Activated naive CD8-positive, alpha-beta T cell treated with anti-CD3 and anti-CD28 coated beads for 36 hours (primary cell): ENCODE measurements at regions not wholly inside any gene's neighbourhood (a gene's known extent, or its start where the extent isn't known, plus 50 kb on each side); places are given as distances from the start of the nearest gene placed in this dataset.
"Not testable (repeated sequence)": the region's sequence is repeated elsewhere in the genome, so short reads cannot be mapped to it uniquely, and the experiment has no call there.

Experiments
- DNase-seq: peaks from one replicate; pipeline ENCODE4 v3.0.0; 2021
- H3K27ac Mint-ChIP-seq: one replicate; pipeline ENCODE4 v1.8.0; 2022; ENCODE audit warnings: mild to moderate bottlenecking, moderate library complexity, mixed read lengths
- H3K27me3 Mint-ChIP-seq: one replicate; pipeline ENCODE4 v1.8.0; 2022; ENCODE audit warnings: mild to moderate bottlenecking, mixed read lengths
- H3K36me3 Mint-ChIP-seq: one replicate; pipeline ENCODE4 v1.8.0; 2021; ENCODE audit warnings: mild to moderate bottlenecking, mixed read lengths
- H3K4me1 Mint-ChIP-seq: one replicate; pipeline ENCODE4 v1.8.0; 2021; ENCODE audit warnings: mixed read lengths
- H3K4me3 Mint-ChIP-seq: one replicate; pipeline ENCODE4 v1.8.0; 2022; ENCODE audit warnings: mild to moderate bottlenecking, moderate library complexity, mixed read lengths
- H3K9me3 Mint-ChIP-seq: one replicate; pipeline ENCODE4 v1.8.0; 2022; ENCODE audit warnings: mixed read lengths

- Mint-ChIP-seq H3K36me3 (no peaks in the 10 kb centered on the region), H3K27me3 (no peaks in the 10 kb centered on the region), H3K4me3 (no peak overlapping the region), H3K27ac (no peak overlapping the region), H3K9me3 (peaks cover 7% of the 10 kb centered on the region), H3K4me1 (no peaks in the 10 kb centered on the region)
- DNase-seq = no peak
Observed at GRCh38 chr3:67064105-67064504, 66.0 kb downstream of the KBTBD8 start.

- DNase-seq = no peak
- Mint-ChIP-seq H3K36me3 (no peaks in the 10 kb centered on the region), H3K27me3 (no peaks in the 10 kb centered on the region), H3K4me1 (no peaks in the 10 kb centered on the region), H3K4me3 (no peak overlapping the region), H3K9me3 (peaks cover 2% of the 10 kb centered on the region), H3K27ac (no peak overlapping the region)
Observed at GRCh38 chr3:67067251-67067650, 69.1 kb downstream of the KBTBD8 start.

GRCh38 chr3:67072640-67073039 is 74.5 kb downstream of the KBTBD8 start:
- H3K36me3 Mint-ChIP-seq, H3K4me3 Mint-ChIP-seq, H3K27me3 Mint-ChIP-seq, DNase-seq, H3K27ac Mint-ChIP-seq, H3K9me3 Mint-ChIP-seq: not testable (repeated sequence)
- H3K4me1 Mint-ChIP-seq = peaks cover 12% of the 10 kb centered on the region

- H3K27me3 Mint-ChIP-seq = peaks cover 4% of the 10 kb centered on the region
- H3K4me3 Mint-ChIP-seq = no peak overlapping the region
- H3K9me3 Mint-ChIP-seq = peaks cover 3% of the 10 kb centered on the region
- peaks cover 3% of the 10 kb centered on the region for H3K36me3 Mint-ChIP-seq
- no peak overlapping the region for H3K27ac Mint-ChIP-seq
- DNase-seq = no peak
- H3K4me1 Mint-ChIP-seq = peaks cover 13% of the 10 kb centered on the region
Observed at GRCh38 chr3:67073812-67074211, 75.7 kb downstream of the KBTBD8 start.

- Mint-ChIP-seq H3K36me3 (peaks cover 3% of the 10 kb centered on the region), H3K4me3 (no peak overlapping the region), H3K27ac (no peak overlapping the region), H3K4me1 (peaks cover 17% of the 10 kb centered on the region), H3K9me3 (peaks cover 3% of the 10 kb centered on the region), H3K27me3 (peaks cover 4% of the 10 kb centered on the region)
- no peak for DNase-seq
Observed at GRCh38 chr3:67075295-67075694, 77.2 kb downstream of the KBTBD8 start.

GRCh38 chr3:67076607-67077006 is 78.5 kb downstream of the KBTBD8 start:
- Mint-ChIP-seq H3K9me3 (peaks cover 3% of the 10 kb centered on the region), H3K27me3 (peaks cover 4% of the 10 kb centered on the region), H3K36me3 (peaks cover 3% of the 10 kb centered on the region), H3K4me1 (peaks cover 17% of the 10 kb centered on the region), H3K4me3 (no peak overlapping the region), H3K27ac (no peak overlapping the region)
- no peak for DNase-seq

GRCh38 chr3:67077656-67078055 is 79.5 kb downstream of the KBTBD8 start:
- Mint-ChIP-seq H3K27ac (no peak overlapping the region), H3K9me3 (peaks cover 9% of the 10 kb centered on the region), H3K36me3 (peaks cover 12% of the 10 kb centered on the region), H3K27me3 (peaks cover 4% of the 10 kb centered on the region), H3K4me3 (no peak overlapping the region), H3K4me1 (peaks cover 23% of the 10 kb centered on the region)
- DNase-seq = no peak

GRCh38 chr3:67082533-67083024 is 84.5 kb downstream of the KBTBD8 start:
- Mint-ChIP-seq H3K4me1 (peaks cover 24% of the 10 kb centered on the region), H3K36me3 (peaks cover 43% of the 10 kb centered on the region), H3K4me3 (no peak overlapping the region), H3K9me3 (peaks cover 39% of the 10 kb centered on the region), H3K27ac (peak overlapping the region; percentile 91), H3K27me3 (no peaks in the 10 kb centered on the region)
- DNase-seq = no peak

GRCh38 chr3:67083277-67083676 is 85.2 kb downstream of the KBTBD8 start:
- Mint-ChIP-seq H3K4me1 (peaks cover 22% of the 10 kb centered on the region), H3K9me3 (peaks cover 43% of the 10 kb centered on the region), H3K27ac (peak overlapping the region; percentile 91), H3K27me3 (no peaks in the 10 kb centered on the region), H3K4me3 (peak overlapping the region; percentile 70), H3K36me3 (peaks cover 47% of the 10 kb centered on the region)
- peak; percentile 46 for DNase-seq

GRCh38 chr3:67087788-67088187 is 89.7 kb downstream of the KBTBD8 start:
- H3K9me3 Mint-ChIP-seq = peaks cover 49% of the 10 kb centered on the region
- H3K27me3 Mint-ChIP-seq = no peaks in the 10 kb centered on the region
- H3K4me1 Mint-ChIP-seq = peaks cover 13% of the 10 kb centered on the region
- peaks cover 37% of the 10 kb centered on the region for H3K36me3 Mint-ChIP-seq
- DNase-seq = no peak
- no peak overlapping the region for H3K4me3 Mint-ChIP-seq
- no peak overlapping the region for H3K27ac Mint-ChIP-seq

GRCh38 chr3:67090474-67090873 is 92.4 kb downstream of the KBTBD8 start:
- Mint-ChIP-seq H3K4me1 (no peaks in the 10 kb centered on the region), H3K27me3 (no peaks in the 10 kb centered on the region), H3K9me3 (peaks cover 37% of the 10 kb centered on the region), H3K36me3 (peaks cover 19% of the 10 kb centered on the region), H3K4me3 (no peak overlapping the region), H3K27ac (no peak overlapping the region)
- no peak for DNase-seq

GRCh38 chr3:67093305-67093704 is 95.2 kb downstream of the KBTBD8 start:
- H3K36me3 Mint-ChIP-seq = no peaks in the 10 kb centered on the region
- H3K4me1 Mint-ChIP-seq = no peaks in the 10 kb centered on the region
- no peak overlapping the region for H3K27ac Mint-ChIP-seq
- H3K27me3 Mint-ChIP-seq = no peaks in the 10 kb centered on the region
- H3K4me3 Mint-ChIP-seq = no peak overlapping the region
- DNase-seq = no peak
- H3K9me3 Mint-ChIP-seq = peaks cover 13% of the 10 kb centered on the region

- Mint-ChIP-seq H3K9me3 (peaks cover 9% of the 10 kb centered on the region), H3K27ac (no peak overlapping the region), H3K4me1 (no peaks in the 10 kb centered on the region), H3K36me3 (no peaks in the 10 kb centered on the region), H3K27me3 (no peaks in the 10 kb centered on the region), H3K4me3 (no peak overlapping the region)
- no peak for DNase-seq
Observed at GRCh38 chr3:67094167-67094566, 96.1 kb downstream of the KBTBD8 start.

- no peak for DNase-seq
- Mint-ChIP-seq H3K27ac (no peak overlapping the region), H3K36me3 (no peaks in the 10 kb centered on the region), H3K9me3 (peaks cover 2% of the 10 kb centered on the region), H3K4me3 (no peak overlapping the region), H3K27me3 (no peaks in the 10 kb centered on the region), H3K4me1 (no peaks in the 10 kb centered on the region)
Observed at GRCh38 chr3:67094774-67095173, 96.7 kb downstream of the KBTBD8 start.

GRCh38 chr3:67104388-67104787 is 106.3 kb downstream of the KBTBD8 start:
- H3K4me1 Mint-ChIP-seq = no peaks in the 10 kb centered on the region
- no peak overlapping the region for H3K27ac Mint-ChIP-seq
- H3K9me3 Mint-ChIP-seq = peaks cover 1% of the 10 kb centered on the region
- no peaks in the 10 kb centered on the region for H3K27me3 Mint-ChIP-seq
- H3K4me3 Mint-ChIP-seq = no peak overlapping the region
- DNase-seq = no peak
- no peaks in the 10 kb centered on the region for H3K36me3 Mint-ChIP-seq

- Mint-ChIP-seq H3K9me3 (peaks cover 1% of the 10 kb centered on the region), H3K27ac (no peak overlapping the region), H3K27me3 (peaks cover 5% of the 10 kb centered on the region), H3K36me3 (no peaks in the 10 kb centered on the region), H3K4me3 (no peak overlapping the region), H3K4me1 (no peaks in the 10 kb centered on the region)
- no peak for DNase-seq
Observed at GRCh38 chr3:67106874-67107273, 108.8 kb downstream of the KBTBD8 start.
